ENCODE measurements at regions not wholly inside any gene's neighbourhood (a gene's known extent, or its start where the extent isn't known, plus 50 kb on each side); places are given as distances from the start of the nearest gene placed in this dataset.
"Not testable (repeated sequence)": the region's sequence is repeated elsewhere in the genome, so short reads cannot be mapped to it uniquely, and the experiment has no call there.

DNA sequence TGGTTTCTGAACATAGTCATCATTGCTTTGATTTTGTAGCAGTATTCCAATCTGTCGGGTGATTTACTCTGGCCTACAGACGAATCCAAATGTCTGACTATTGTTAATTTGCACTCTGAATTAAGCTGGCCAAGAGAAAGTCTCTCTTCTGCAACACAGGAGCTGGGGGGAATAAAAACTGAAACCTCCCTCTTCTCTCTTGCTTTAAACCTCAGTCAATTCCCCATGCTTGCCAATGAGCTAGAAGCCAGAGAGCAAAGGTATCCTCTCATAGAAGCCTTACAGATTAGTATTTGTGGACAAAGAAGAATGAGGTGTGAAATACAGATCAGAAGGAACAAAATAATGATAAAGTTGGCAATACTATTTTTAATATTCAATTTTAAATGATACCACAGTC lies 353.9 kb upstream of the CDH10 start:
- DNase-seq, result no peak
- in situ Hi-C loops (cut with MboI; ENCODE audit: low pct_unique_long_range_greater_than_20kb, low sequenced_read_pairs), result no loop called here

DNA sequence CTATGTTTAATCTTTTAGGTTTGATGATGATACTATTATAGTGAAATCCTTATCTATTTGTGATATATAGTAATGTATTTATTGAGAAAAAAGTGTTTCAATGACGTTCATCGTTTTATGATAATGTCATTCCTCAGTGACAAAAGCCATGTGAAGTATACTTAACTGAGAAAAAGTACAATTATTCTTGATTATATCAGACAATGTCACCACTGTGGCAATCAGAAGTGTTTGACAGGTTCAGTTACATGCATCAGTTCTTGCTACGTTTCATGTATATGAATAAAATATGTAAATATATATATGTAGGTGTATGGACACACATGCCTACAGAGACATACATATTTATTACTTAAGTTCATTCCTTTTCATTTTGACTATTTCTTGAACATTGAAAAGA lies 341.5 kb upstream of the CDH10 start:
- in situ Hi-C loops (cut with MboI; ENCODE audit: low pct_unique_long_range_greater_than_20kb, low sequenced_read_pairs), result no loop called here
- DNase-seq, result no peak

DNA sequence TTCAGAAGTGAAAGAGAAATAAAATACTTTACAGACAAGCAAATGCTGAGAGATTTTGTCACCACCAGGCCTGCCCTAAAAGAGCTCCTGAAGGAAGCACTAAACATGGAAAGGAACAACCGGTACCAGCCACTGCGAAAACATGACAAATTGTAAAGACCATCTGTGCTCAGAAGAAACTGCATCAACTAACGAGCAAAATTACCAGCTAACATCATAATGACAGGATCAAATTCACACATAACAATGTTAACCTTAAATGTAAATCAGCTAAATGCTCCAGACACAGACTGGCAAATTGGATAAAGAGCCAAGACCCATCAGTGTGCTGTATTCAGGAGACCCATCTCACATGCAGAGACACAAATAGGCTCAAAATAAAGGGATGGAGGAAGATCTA lies 333.8 kb upstream of the CDH10 start:
- DNase-seq; in situ Hi-C loops (cut with MboI; ENCODE audit: low pct_unique_long_range_greater_than_20kb, low sequenced_read_pairs): not testable (repeated sequence)

DNA sequence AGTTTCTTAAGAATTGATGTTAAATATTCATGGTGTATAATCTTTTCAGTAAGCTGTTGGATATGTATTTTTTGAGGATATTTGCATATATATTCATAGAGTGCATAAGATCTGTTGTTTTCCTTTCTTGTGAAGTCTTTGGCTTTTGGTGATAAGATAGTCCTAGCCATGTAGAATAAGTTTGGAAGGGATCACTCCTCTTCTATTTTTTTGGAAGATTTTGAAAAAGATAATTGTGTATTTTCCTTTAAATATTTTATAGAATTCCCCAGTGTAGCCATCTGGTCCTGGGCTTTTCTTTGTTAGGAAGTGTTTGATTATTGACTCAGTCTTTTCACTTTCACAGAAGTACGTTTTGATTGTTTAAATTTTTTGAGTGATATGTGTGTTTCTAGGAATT lies 318.8 kb upstream of the CDH10 start:
- DNase-seq, result no peak
- in situ Hi-C loops (cut with MboI; ENCODE audit: low pct_unique_long_range_greater_than_20kb, low sequenced_read_pairs), result no loop called here

DNA sequence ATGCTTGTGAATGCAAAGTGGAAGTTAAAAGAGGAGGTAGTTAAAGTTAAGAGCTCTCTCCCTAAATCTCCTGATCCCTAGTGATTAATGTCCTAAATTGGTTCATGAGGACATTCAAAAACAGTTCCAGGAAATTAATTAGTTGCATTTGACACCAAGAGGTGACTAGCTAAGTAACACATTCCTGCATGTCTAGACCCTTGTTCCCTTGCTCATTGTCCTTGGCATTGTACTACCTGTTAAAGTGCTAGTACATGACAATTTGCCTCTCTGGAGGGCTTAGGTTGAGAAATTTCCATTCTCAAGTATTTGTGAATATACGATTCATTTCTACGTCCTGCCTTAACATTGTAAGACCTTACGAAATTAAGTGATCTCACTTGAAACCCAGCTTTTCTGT lies 278.6 kb upstream of the CDH10 start:
- DNase-seq, result no peak
- in situ Hi-C loops (cut with MboI; ENCODE audit: low pct_unique_long_range_greater_than_20kb, low sequenced_read_pairs), result no loop called here

DNA sequence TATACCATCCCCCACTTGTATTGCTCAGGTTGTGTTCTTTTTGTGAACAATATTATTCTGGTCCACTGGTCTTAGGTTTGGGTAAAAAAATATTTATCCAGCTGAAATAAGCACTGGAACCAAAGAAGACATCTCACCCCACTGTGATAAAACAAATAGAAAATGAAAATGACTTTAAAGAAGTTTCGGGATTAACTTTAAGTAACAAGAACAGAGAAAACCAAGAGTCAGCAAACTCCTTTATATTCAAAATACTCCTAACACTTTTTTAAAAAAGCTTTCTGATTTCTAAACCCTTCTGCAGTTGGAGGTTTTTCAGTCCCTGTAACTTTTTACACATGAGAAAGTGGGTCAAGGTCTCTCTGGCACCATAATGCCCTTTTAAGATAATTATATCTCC lies 273.9 kb upstream of the CDH10 start:
- in situ Hi-C loops (cut with MboI; ENCODE audit: low pct_unique_long_range_greater_than_20kb, low sequenced_read_pairs), result no loop called here
- no peak for DNase-seq

DNA sequence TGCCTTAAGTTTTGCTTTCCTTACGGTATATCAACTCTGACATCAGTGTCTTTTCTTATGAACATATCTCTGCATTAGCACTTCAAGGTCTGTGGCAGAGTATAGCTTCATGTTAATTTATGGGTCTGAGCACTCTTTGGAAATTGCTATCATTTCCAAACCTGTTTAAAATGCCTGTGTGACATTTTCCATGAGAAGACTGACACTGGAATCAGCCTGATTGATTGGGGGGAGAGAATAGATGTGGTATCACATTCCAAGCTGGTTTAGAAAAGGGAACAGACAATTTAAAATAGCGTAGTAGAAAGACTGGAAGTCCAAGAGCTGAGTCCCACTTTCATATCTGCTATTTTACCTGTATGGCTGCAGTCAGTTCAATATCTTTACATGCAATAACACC lies 272.1 kb upstream of the CDH10 start:
- no peak for DNase-seq
- in situ Hi-C loops (cut with MboI; ENCODE audit: low pct_unique_long_range_greater_than_20kb, low sequenced_read_pairs), result no loop called here

DNA sequence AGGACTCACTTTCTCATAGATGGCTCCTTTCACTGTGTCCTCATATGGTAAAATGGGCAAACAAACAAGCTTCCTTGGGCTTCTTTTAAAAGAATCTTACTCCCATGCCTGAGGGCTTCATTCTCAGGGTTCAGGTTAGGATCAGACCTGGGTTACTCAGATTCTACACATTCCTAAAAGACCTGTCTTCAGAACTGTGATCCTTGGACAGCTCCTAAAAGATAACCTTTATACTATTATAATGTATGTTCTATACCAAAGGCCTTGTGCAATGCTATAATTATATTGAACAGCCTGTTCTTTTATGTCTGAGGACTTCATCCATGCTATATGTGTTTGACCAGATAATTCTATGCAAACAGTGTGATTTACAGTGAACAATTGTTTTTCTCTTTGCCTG lies 264.4 kb upstream of the CDH10 start:
- DNase-seq, result no peak
- in situ Hi-C loops (cut with MboI; ENCODE audit: low pct_unique_long_range_greater_than_20kb, low sequenced_read_pairs), result no loop called here

DNA sequence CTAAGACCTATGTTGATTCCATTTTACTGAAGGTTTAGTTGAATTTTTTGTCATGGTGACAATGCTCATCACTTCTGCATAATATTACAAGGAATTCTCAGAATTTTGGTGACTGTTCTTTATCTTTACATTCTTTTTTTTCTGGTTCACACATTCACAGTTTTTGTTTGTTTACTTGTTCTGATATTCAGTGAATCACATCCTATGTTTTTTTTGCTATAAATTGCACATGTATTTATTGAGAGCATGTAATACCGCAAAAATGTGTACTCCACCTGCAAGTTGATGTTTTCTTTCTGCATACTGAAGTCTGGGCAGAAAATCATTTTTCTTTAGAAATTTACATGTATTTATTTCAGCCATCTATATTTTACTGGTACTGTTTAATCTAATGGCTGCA lies 261.9 kb upstream of the CDH10 start:
- in situ Hi-C loops (cut with MboI; ENCODE audit: low pct_unique_long_range_greater_than_20kb, low sequenced_read_pairs), result no loop called here
- DNase-seq, result no peak

DNA sequence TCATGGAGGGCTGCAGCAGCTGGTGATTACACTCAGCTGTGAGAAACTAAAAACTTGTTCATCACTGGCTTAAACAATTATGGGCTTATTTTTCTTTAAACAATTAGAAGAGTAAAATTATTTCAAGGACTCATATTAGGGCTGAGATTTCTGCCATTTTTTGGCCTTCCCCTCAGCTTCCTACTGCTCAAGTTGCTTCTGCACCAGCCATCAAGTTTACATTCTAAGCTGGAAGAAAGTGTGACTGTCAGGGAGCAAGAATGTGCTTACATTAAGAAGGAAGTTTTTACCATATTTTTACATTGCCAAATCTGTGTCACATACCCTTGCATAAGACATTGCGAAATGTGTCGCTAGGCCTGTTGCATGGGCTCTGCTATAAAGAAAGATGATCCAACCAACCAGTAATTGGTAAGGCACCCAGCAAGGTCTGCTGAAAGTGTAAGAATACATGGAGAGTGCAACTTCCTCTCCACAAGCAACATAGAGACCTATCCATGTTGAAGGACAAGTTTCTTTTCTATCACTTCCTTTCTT lies 260.3 kb upstream of the CDH10 start:
- in situ Hi-C loops (cut with MboI; ENCODE audit: low pct_unique_long_range_greater_than_20kb, low sequenced_read_pairs), result no loop called here
- peak; percentile 3 for DNase-seq

DNA sequence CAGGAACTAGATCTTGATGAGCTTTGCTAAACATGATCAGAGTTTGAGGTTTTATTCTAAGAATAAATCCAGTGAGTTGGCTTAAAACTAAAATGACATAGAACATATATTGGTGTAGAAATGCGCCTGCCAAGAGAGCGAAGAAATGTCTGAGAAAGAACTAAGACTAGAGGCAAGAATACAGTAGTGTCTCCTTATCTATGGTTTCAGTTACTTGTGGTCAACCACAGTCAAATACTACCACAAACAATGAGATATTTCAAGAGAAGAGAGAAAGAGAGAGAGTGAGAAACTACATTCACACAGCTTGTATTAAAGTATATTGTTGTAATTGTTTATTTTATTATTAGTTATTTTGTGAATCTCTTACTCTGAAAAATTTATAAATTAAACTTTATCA lies 254.4 kb upstream of the CDH10 start:
- in situ Hi-C loops (cut with MboI; ENCODE audit: low pct_unique_long_range_greater_than_20kb, low sequenced_read_pairs), result no loop called here
- no peak for DNase-seq

DNA sequence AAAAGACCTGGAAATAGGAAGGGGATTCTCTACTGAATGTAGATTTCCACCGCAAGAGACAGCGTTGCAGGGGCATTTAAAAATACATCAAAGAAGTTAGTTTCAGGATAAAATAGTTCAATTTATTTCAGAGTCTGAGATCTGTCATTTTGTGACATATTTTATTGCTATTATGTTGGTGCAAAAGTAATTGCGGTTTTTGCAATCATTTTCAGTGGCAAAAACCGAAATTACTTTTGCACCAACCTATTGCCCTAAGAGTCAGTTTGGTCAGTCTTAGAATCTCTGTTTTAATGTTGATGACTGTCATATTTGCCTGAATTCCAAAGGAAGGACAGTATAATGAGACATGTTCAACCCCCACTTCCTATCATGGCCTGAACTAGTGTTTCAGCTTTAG lies 219.5 kb upstream of the CDH10 start:
- in situ Hi-C loops (cut with MboI; ENCODE audit: low pct_unique_long_range_greater_than_20kb, low sequenced_read_pairs), result no loop called here
- no peak for DNase-seq

DNA sequence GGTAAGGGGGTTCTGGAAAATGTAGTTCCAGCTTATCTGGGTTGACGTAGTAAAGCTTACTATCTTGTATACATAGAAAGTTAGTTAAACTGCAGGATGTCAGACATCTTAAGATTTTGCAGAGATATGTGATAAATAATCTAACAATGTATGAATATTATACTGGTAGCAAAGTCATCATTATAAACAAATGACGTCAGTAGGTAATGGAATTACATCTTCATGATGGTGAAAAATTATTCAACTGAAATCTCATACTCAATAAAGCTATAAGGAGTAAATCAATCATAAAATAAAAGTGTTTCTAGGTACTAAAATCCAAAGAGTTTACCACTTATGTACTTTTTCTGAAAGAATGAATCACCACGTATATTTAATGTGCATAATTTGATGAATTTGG lies 217.3 kb upstream of the CDH10 start:
- in situ Hi-C loops (cut with MboI; ENCODE audit: low pct_unique_long_range_greater_than_20kb, low sequenced_read_pairs), result no loop called here
- no peak for DNase-seq

DNA sequence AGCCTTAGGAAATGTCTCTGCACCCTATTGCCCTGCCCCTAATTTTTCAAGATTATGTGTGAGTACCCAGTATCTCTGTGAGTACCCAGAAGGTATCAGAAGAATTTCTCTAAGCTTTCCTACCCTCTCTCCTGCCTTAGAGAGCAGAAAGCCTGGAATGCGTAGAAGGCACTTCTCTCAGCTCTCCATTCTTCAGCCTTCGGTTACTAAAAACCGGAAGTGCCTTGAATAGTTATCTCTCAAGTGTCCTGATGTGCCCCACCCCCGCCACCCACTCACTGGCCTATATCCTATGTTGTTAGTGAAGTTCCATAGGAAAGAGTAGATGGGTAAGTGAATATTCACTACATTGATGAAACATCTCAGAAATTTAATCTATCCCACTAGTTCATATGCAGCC lies 210.7 kb upstream of the CDH10 start:
- in situ Hi-C loops (cut with MboI; ENCODE audit: low pct_unique_long_range_greater_than_20kb, low sequenced_read_pairs), result no loop called here
- DNase-seq, result no peak

DNA sequence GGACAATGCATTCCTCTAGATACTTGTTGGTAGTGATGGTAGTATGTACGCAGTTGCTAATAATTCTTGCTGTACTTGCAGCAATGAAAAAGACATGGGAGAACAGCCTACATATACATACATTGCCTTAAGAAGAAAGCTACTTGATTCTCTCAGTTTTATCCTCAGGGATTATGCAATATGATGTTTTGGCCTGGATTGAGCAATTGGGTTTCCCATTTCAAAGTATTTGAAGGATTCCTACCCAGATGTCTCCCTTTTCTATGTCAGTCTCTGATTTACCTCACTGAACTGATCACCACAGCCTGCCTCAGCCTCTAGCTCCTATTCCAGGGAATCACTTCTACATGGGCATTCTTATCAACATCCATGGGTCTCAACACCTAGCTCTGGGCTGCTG lies 210.1 kb upstream of the CDH10 start:
- in situ Hi-C loops (cut with MboI; ENCODE audit: low pct_unique_long_range_greater_than_20kb, low sequenced_read_pairs), result no loop called here
- no peak for DNase-seq

DNA sequence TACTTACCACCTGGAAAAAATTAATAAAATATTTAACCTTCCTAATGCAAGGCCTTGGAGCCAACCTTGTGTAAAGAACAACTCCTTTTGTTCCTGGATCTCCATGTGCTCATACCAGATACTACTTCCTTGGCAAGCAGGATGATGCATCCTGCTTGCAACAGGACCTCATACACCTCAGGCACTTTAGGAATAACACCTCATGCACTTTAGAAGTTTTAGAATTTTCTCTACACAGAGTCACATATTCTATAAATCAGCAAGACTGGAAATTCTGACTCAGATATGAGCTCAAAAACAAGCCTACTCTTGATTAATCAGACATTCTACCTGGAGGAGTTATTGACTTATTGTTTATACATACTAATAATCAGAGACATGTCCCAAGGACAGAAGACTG lies 209.6 kb upstream of the CDH10 start:
- in situ Hi-C loops (cut with MboI; ENCODE audit: low pct_unique_long_range_greater_than_20kb, low sequenced_read_pairs), result no loop called here

DNA sequence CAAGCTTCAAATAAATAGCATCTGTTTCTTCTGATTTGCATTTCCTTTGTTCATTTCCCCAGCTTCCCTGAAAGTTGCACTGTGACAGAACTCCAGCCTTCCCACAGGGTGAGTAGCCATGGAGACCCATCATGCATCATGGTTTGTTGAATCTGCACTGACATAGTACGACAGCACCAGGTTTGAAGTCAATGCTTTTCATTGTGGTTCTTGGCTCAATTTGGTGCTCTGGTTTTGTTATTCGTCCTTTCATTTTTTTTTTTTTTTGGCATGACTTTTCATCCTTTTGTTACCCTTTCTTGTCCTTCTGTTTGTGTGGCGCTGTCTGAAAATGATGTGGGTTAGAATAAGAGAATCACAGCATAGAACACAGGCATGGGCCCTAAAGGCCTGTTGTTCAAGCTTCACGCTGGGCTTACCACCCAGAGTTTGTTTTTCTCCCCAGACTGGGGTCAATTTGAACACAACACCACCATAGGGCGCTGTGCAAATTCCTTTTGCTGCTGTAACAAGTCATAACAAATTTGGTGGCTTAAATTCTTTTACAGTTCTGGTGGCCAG lies 206.2 kb upstream of the CDH10 start:
- in situ Hi-C loops (cut with MboI; ENCODE audit: low pct_unique_long_range_greater_than_20kb, low sequenced_read_pairs), result no loop called here
- no peak for DNase-seq

More for the DNA sequence above, 209.6 kb upstream of the CDH10 start:
- no peak for DNase-seq

DNA sequence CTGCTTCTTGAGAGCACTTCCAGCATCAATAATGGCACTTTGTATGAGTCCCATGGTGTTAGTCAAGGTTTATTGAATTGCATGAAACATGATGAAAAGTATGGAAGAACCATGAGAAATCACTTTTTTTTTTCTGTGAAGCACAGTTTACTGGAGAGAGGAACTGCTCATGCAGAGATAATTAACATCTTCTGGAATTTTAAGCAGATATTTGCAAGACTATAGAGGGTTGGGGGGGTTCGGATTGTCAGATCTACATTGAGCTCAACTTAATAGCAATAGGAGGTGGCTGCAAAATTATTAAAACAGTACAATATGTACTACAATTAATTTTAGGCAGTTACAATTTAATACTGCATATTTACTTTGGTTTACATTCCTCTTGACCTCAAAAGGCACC lies 204.4 kb upstream of the CDH10 start:
- in situ Hi-C loops (cut with MboI; ENCODE audit: low pct_unique_long_range_greater_than_20kb, low sequenced_read_pairs), result no loop called here
- no peak for DNase-seq

DNA sequence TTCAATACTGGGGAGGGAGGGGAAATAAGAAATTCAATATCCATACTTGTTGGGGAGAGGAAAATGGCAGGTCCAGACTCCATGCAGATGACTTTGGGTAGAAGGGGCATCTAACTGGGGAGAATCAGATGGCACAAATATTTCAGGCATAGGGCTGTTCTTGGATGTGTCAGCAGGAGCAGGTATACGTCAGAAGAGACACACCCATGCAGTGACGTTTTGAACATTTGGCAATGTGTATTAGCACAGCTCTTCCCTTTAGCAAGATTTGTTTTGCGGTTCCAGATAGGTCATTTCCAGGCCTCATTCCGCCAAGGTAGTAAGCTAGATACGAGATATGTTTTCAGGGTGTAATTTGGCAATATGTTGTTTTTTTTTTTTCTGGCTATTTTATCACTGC lies 187.2 kb upstream of the CDH10 start:
- in situ Hi-C loops (cut with MboI; ENCODE audit: low pct_unique_long_range_greater_than_20kb, low sequenced_read_pairs), result no loop called here
- DNase-seq, result no peak

DNA sequence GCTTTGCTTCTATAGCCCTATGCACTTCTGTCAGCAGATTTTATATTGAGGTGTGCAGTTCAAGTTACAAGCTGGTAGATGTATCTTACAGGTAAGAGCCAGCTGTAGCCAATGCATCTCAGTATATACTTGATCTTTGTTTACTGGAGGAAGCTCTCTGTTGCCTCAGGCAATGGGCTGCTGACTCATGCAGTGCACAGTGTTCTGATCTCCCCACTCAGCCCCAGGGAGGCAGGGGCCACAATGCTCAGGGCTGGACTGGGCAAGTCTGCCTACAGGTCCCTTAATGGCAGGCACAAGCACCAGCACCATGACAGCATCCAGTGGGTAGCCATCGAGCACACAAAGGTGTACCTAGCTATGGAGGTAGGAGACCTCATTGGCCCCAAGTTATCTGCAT lies 178.8 kb upstream of the CDH10 start:
- no peak for DNase-seq

DNA sequence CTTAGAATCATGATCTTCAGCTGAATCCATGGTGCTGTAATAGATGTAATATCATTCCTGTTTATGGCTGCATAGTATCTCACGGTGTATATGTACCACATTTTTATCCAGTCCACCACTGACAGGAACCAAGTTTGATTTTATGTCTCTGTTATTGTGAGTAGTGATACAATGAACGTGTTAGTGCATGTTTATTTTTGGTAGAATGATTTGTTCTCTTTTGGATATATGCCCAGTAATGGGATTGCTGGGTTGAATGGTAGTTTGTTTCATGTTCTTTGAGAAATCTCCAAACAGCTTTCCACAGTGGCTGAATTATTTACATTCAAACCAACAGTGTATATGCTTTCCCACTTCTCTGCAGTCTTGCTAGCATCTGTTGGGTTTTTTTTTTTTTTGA lies 175.1 kb upstream of the CDH10 start:
- no peak for DNase-seq
- in situ Hi-C loops (cut with MboI; ENCODE audit: low pct_unique_long_range_greater_than_20kb, low sequenced_read_pairs), result no loop called here

More for the DNA sequence above, 178.8 kb upstream of the CDH10 start:
- in situ Hi-C loops (cut with MboI; ENCODE audit: low pct_unique_long_range_greater_than_20kb, low sequenced_read_pairs), result no loop called here

DNA sequence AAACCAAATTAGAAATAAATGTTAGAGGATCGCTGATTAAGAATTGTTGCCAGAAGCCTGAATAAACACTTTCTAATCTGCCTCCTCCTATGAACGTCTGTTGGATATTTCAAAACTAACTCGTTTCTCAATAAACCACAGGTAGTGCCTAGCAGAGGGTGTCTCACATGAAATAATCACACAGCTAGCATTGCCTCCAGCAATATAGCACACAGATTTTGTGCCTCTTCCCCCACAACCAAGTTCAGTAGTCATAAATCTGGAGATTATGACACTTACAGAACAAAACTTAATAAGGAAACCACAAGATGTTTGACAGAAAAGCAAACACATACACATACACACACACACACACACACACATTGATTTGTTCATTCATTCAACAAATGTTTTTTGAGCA lies 173.2 kb upstream of the CDH10 start:
- in situ Hi-C loops (cut with MboI; ENCODE audit: low pct_unique_long_range_greater_than_20kb, low sequenced_read_pairs), result no loop called here
- DNase-seq, result no peak

Data from KBM-7 (cell line).